ENCODE measurements at regions not wholly inside any gene's neighbourhood (a gene's known extent, or its start where the extent isn't known, plus 50 kb on each side); places are given as distances from the start of the nearest gene placed in this dataset.

GRCh38 chr11:134837887-134838232 lies 425.8 kb upstream of the B3GAT1 start:
- DNase-seq (ENCODE audit: low read depth, low spot score) (no peak), ATAC-seq (no peak)
- no peaks in the 10 kb centered on the region for H3K36me3 ChIP-seq (ENCODE audit: control insufficient read depth in 1 of 2, insufficient read depth in 2 of 2, low read length in 2 of 2)
- H3K27ac ChIP-seq (ENCODE audit: low read depth, low read length): no peak overlapping the region
- CTCF ChIA-PET: no interaction called here
- H3K9me3 ChIP-seq (ENCODE audit: control insufficient read depth in 1 of 2, insufficient read depth in 1 of 2, low read depth in 1 of 2, low read length in 2 of 2): no peaks in the 10 kb centered on the region
- H3K79me2 ChIP-seq (ENCODE audit: insufficient read depth, low read length): no peaks in the 10 kb centered on the region
- no peak for TF ChIP-seq SP1 (IDR thresholded peaks at IDR 0.05; ENCODE audit: low read depth)
- TF ChIP-seq SIN3A (IDR thresholded peaks at IDR 0.05; ENCODE audit: low read depth): no peak
- TF ChIP-seq CTCF (IDR thresholded peaks at IDR 0.05 in 2 of 3, conservative IDR thresholded peaks at IDR 0.05 in 1 of 3; ENCODE audit: borderline replicate concordance in 1 of 3, insufficient read depth in 1 of 3, low read depth in 2 of 3, low read length in 2 of 3): no peak
- no peak for TF ChIP-seq RAD21 (IDR thresholded peaks at IDR 0.05; ENCODE audit: low read depth)
- H2AFZ ChIP-seq (ENCODE audit: low read depth, low read length, poor library complexity, severe bottlenecking): no peak overlapping the region
- intact Hi-C loops (cut with micrococcal nuclease): no loop called here
- no peak overlapping the region for H3K9ac ChIP-seq (ENCODE audit: low read length)
- no peaks in the 10 kb centered on the region for H4K20me1 ChIP-seq (ENCODE audit: insufficient read depth)
- no peaks in the 10 kb centered on the region for H3K9me2 ChIP-seq (ENCODE audit: insufficient read depth)
- BruUV-seq (replicated peaks): no TSS peak
- RAD21 ChIA-PET (ENCODE audit: low non-redundant PET in 1 of 2, low total read pairs in 2 of 2, uncharacterized antibody in 2 of 2, unreplicated experiment in 2 of 2): no interaction called here
- H3K4me2 ChIP-seq (ENCODE audit: low read length): no peak overlapping the region
- H3K4me3 ChIP-seq (replicated peaks in 1 of 2; ENCODE audit: low read depth in 1 of 2, low read length in 2 of 2): no peak overlapping the region
- H3K4me1 ChIP-seq (ENCODE audit: control insufficient read depth in 1 of 2, insufficient read depth in 2 of 2, low read length in 2 of 2): no peaks in the 10 kb centered on the region
- POLR2A ChIA-PET: no interaction called here
- H3K27me3 ChIP-seq (ENCODE audit: insufficient read depth, low read length): peaks cover 44% of the 10 kb centered on the region; the same call in 1 of the 2 replicates

- H3K36me3 ChIP-seq (ENCODE audit: control insufficient read depth in 1 of 2, insufficient read depth in 2 of 2, low read length in 2 of 2): no peaks in the 10 kb centered on the region
- H3K4me2 ChIP-seq (ENCODE audit: low read length): no peak overlapping the region
- no peak for TF ChIP-seq POLR2A (IDR thresholded peaks at IDR 0.05; ENCODE audit: borderline replicate concordance, extremely low read depth, insufficient read depth, insufficient read length)
- no peak for TF ChIP-seq ZFX (IDR thresholded peaks at IDR 0.05)
- no peak for TF ChIP-seq POLR2AphosphoS5 (IDR thresholded peaks at IDR 0.05; ENCODE audit: low read depth, low read length)
- TF ChIP-seq ATF3 (IDR thresholded peaks at IDR 0.05): no peak
- TF ChIP-seq EGR1 (IDR thresholded peaks at IDR 0.05; ENCODE audit: low read depth): no peak
- no peak for TF ChIP-seq ZBTB33 (IDR thresholded peaks at IDR 0.05; ENCODE audit: extremely low read depth, insufficient replicate concordance, low read length)
- TF ChIP-seq SIN3A (IDR thresholded peaks at IDR 0.05; ENCODE audit: low read depth): no peak
- TF ChIP-seq RAD21 (IDR thresholded peaks at IDR 0.05; ENCODE audit: low read depth): no peak
- TF ChIP-seq TCF7L2 (IDR thresholded peaks at IDR 0.05; ENCODE audit: borderline replicate concordance, extremely low read depth, insufficient read depth, insufficient read length): no peak
- no peak for TF ChIP-seq EZH2 (IDR thresholded peaks at IDR 0.05)
- ChIA-PET RAD21 (ENCODE audit: low non-redundant PET in 1 of 2, low total read pairs in 2 of 2, uncharacterized antibody in 2 of 2, unreplicated experiment in 2 of 2) (no interaction called here), POLR2A (no interaction called here), CTCF (no interaction called here)
- ATAC-seq: no peak
- H3K27me3 ChIP-seq (ENCODE audit: insufficient read depth, low read length): peaks cover 48% of the 10 kb centered on the region; the same call in 1 of the 2 replicates
- no peaks in the 10 kb centered on the region for H3K9me2 ChIP-seq (ENCODE audit: insufficient read depth)
- H3K9me3 ChIP-seq (ENCODE audit: control insufficient read depth in 1 of 2, insufficient read depth in 1 of 2, low read depth in 1 of 2, low read length in 2 of 2): no peaks in the 10 kb centered on the region
- no peak for DNase-seq (ENCODE audit: low read depth, low spot score)
- no peak overlapping the region for H3K9ac ChIP-seq (ENCODE audit: low read length)
- H3K79me2 ChIP-seq (ENCODE audit: insufficient read depth, low read length): no peaks in the 10 kb centered on the region
- H4K20me1 ChIP-seq (ENCODE audit: insufficient read depth): no peaks in the 10 kb centered on the region
- no peak overlapping the region for H2AFZ ChIP-seq (ENCODE audit: low read depth, low read length, poor library complexity, severe bottlenecking)
- H3K4me1 ChIP-seq (ENCODE audit: control insufficient read depth in 1 of 2, insufficient read depth in 2 of 2, low read length in 2 of 2): no peaks in the 10 kb centered on the region
- H3K27ac ChIP-seq (ENCODE audit: low read depth, low read length): no peak overlapping the region
- no TSS peak for BruUV-seq (replicated peaks)
- intact Hi-C loops (cut with micrococcal nuclease): no loop called here
- H3K4me3 ChIP-seq (replicated peaks in 1 of 2; ENCODE audit: low read depth in 1 of 2, low read length in 2 of 2): no peak overlapping the region
Measured at GRCh38 chr11:134837166-134837886, 425.3 kb upstream of the B3GAT1 start.

Data from HCT116 (cell line).